TTC549 (cell line): ENCODE measurements at regions not wholly inside any gene's neighbourhood (a gene's known extent, or its start where the extent isn't known, plus 50 kb on each side); places are given as distances from the start of the nearest gene placed in this dataset.
"Not testable (repeated sequence)": the region's sequence is repeated elsewhere in the genome, so short reads cannot be mapped to it uniquely, and the experiment has no call there.

Experiments
- FAIRE-seq: peaks from 2 replicates; lab custom pipeline; 2012; peaks lifted over from hg19 to GRCh38; lab: Jason Lieb, UNC

- FAIRE-seq: no peak
Observed at GRCh38 chr5:157965040-157965678, 106.2 kb upstream of the CLINT1 start.

- FAIRE-seq: no peak
Observed at GRCh38 chr5:157963761-157964160, 104.8 kb upstream of the CLINT1 start.

- FAIRE-seq: no peak
Observed at GRCh38 chr5:157963244-157963643, 104.3 kb upstream of the CLINT1 start.

GRCh38 chr5:157962686-157963085 lies 103.7 kb upstream of the CLINT1 start:
- FAIRE-seq: not testable (repeated sequence)

- FAIRE-seq: no peak
Observed at GRCh38 chr5:157961896-157962590, 103.1 kb upstream of the CLINT1 start.

GRCh38 chr5:157961176-157961575 lies 102.2 kb upstream of the CLINT1 start:
- FAIRE-seq: no peak

- FAIRE-seq: no peak
Observed at GRCh38 chr5:157959370-157959769, 100.4 kb upstream of the CLINT1 start.

- no peak for FAIRE-seq
Observed at GRCh38 chr5:157956271-157956885, 97.4 kb upstream of the CLINT1 start.

- FAIRE-seq: no peak
Observed at GRCh38 chr5:157955541-157956172, 96.7 kb upstream of the CLINT1 start.

GRCh38 chr5:157952374-157952685 lies 93.4 kb upstream of the CLINT1 start:
- no peak for FAIRE-seq

- no peak for FAIRE-seq
Observed at GRCh38 chr5:157951673-157952373, 92.9 kb upstream of the CLINT1 start.

- FAIRE-seq: no peak
Observed at GRCh38 chr5:157949520-157949919, 90.6 kb upstream of the CLINT1 start.

GRCh38 chr5:157948738-157949410 lies 89.9 kb upstream of the CLINT1 start:
- peak; percentile 68 for FAIRE-seq

GRCh38 chr5:157947156-157947555 lies 88.2 kb upstream of the CLINT1 start:
- FAIRE-seq: no peak

- not testable (repeated sequence) for FAIRE-seq
Observed at GRCh38 chr5:157945822-157946221, 86.9 kb upstream of the CLINT1 start.

GRCh38 chr5:157944938-157945337 lies 86.0 kb upstream of the CLINT1 start:
- no peak for FAIRE-seq

- no peak for FAIRE-seq
Observed at GRCh38 chr5:157944077-157944633, 85.2 kb upstream of the CLINT1 start.

- no peak for FAIRE-seq
Observed at GRCh38 chr5:157942595-157942994, 83.7 kb upstream of the CLINT1 start.

- FAIRE-seq: no peak
Observed at GRCh38 chr5:157941616-157942015, 82.7 kb upstream of the CLINT1 start.

GRCh38 chr5:157938101-157938500 lies 79.2 kb upstream of the CLINT1 start:
- not testable (repeated sequence) for FAIRE-seq

- FAIRE-seq: not testable (repeated sequence)
Observed at GRCh38 chr5:157936776-157937501, 78.0 kb upstream of the CLINT1 start.
